ENCODE measurements at regions not wholly inside any gene's neighbourhood (a gene's known extent, or its start where the extent isn't known, plus 50 kb on each side); places are given as distances from the start of the nearest gene placed in this dataset.

DNA sequence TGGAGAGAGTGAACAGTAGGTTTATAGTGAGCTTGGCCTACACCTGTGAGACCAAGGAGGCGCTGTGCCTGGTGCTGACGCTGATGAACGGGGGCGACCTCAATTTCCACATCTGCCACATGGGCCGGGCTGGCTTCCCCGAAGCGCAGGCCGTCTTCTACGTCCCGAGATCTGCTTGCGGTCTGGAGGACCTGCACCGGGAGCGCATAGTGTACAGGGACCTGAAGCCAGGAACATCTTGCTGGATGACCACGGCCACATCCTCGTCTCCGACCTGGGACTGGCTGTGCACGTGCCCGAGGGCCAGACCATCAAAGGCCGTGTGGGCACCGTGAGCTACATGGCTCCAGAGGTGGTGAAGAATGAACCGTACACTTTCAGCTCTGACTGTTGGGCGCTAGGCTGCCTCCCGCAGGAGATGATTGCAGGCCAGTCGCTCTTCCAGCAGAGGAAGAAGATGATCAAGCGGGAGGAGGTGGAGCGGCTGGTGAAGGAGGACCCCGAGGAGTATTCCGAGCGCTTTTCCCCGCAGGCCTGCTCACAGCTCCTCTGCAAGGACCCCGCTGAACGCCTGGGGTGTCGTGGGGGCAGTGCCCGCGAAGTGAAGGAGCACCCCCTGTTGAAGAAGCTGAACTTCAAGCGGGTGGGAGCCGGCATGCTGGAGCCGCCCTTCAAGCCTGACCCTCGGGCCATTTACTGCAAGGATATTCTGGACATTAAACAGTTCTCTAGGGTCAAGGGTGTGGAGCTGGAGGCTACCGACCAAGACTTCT is 139.0 kb downstream of the ZDHHC20 start:
- DNase-seq: no peak

DNA sequence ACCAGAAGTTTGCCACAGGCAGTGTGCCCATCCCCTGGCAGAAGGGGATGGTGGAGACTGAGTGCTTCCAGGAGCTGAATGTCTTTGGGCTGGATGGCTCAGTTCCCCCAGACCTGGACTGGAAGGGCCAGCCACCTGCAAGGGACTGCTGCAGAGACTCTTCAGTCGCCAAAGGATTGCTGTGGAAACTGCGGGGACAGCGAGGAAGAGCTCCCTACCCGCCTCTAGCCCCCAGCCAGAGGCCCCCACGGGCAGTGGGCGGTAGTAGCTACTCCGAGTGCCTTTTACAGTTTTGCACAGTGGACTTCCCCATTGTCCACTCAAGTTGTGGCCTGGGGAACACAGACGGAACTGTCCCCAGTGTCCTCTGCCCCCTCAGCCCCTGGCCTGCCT is 138.5 kb downstream of the ZDHHC20 start:
- DNase-seq: no peak

- no peak for DNase-seq
These were observed 137.8 kb downstream of the ZDHHC20 start for GRCh38 chr13:21321269-21321668.

- no peak for DNase-seq
These were observed 136.7 kb downstream of the ZDHHC20 start for GRCh38 chr13:21322327-21322965.
